ENCODE measurements at regions not wholly inside any gene's neighbourhood (a gene's known extent, or its start where the extent isn't known, plus 50 kb on each side); places are given as distances from the start of the nearest gene placed in this dataset.

DNA sequence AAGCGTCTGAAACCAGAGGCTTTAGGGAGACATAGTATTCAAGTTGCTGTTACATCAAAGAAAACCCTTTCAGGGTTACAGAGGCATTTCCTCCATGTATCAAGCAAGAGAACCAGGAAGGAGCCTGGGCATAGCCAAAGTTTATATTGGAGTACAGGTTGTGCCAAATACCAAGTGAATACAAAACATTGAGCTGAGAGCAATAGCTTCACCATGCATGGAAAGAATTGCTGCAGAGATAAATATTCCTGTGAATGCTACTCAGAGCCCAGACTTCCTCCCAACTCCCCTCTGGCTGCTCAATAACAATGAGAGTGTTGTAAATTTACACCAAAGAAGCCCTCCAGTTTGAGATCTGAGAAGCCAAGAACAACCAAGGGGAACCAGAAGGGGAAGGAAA, 618.9 kb downstream of the DHX35 start:
- DNase-seq (ENCODE audit: low read depth) = no peak

DNA sequence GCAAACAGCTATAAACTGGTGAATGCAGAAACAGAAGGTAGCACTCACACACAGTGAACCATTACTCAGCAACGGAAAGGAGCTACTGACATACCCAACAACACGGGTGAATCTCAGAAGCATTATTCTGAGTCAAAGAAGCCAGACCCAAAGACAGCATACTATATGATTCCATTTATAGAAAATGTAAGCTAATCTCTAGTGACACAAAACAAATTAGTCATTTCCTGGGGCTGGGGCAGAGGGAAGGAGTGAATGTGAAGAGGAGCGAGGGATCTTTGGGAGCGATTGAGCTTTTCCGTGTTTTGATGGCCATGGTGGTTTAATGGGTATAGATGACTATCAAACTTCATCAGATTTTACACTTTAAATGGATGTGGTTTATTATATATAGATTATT, 614.6 kb downstream of the DHX35 start:
- DNase-seq (ENCODE audit: low read depth) = peak; percentile 60

DNA sequence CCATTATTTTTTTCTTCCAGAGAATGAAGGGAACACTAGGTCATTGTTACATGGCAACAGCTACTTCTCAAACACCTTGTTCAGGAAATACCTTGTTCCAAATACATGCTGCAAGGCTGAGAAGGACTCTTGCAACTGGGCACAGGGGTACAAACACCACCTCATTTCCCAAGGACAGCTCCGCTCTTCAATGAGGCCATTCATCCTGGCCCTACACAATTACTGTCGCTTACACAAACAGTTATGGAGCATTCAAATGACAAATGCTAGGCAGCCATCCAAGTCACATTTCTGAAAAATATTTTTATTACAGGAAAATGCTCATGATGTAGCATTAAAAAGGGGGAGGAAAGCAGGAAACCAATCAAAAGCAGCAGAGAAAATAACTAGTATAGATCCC, 611.9 kb downstream of the DHX35 start:
- no peak for DNase-seq (ENCODE audit: low read depth)

DNA sequence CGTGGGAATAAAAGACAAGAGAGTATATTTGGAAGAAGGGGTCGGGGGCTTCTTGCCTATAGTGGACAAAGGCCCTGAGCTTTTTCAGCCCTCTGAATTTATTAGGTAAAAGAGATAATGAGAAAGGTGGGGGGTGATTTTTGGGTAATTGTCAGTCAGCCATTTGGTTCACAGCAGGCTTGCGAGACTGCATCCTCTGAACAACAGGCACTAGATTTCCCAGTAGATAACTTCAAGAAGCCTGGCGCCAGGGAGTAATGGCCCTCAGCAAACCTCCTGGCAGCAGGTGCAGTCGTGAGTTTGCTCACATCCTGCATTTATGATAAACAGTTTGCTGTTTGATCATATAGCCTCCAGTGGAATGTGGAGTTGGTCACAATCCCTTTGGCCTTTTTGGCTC, 609.0 kb downstream of the DHX35 start:
- DNase-seq (ENCODE audit: low read depth) = no peak

DNA sequence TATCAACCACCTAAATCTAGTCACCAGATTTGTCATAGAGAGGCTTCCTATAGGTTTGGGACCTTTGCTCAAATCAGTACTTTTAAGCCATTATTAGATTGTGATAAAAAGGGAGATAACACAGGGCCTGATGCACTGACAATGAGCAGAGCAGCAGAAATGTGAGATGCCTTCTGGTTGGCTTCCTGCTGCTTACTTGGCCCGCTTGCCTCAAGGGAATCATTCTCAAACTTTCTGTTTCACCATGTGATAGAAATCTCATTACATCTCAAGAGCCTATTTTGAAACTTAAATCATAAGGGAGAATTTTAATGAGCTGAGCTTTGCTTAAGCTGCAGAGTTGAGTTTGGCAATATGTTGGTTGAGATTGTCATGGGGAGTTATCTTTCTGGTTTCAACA, 606.0 kb downstream of the DHX35 start:
- no peak for DNase-seq (ENCODE audit: low read depth)

DNA sequence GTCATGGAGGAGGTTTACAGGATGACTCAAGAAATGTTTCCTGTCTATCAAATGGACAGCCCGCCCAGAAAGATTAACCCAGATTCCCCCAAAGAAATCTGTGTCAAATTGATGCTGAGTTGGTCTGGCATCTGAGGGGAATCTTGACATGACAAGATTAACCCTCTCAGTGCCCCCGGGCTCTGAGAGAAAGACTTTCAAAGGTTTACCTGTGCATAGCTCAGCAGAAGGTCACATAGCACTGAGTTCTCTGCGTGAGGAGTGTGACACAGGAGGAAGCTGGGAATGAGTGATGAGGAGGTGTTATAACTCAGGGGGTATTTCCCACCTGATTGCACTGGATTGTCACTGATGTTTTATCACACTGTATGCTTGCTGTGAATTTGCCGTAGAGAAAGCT, 601.2 kb downstream of the DHX35 start:
- no peak for DNase-seq (ENCODE audit: low read depth)

DNA sequence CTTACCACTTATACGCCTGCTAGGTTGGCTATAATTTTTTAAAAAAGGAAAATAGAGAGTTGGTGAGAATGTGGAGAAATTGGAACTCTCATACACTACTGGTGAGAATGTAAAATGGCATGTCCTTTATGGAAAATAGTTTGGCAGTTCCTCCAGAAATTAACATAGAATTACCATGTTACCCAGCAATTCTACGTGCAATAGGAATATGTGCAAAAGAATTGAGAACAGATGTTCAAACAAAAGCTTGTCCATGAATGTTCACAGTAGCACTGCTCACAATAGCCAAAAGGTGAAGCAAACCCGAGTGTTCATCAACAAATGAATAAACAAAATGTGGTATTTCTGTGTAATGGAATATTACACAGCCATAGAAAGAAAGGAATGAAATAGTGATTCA, 592.2 kb downstream of the DHX35 start:
- DNase-seq (ENCODE audit: low read depth) = no peak

DNA sequence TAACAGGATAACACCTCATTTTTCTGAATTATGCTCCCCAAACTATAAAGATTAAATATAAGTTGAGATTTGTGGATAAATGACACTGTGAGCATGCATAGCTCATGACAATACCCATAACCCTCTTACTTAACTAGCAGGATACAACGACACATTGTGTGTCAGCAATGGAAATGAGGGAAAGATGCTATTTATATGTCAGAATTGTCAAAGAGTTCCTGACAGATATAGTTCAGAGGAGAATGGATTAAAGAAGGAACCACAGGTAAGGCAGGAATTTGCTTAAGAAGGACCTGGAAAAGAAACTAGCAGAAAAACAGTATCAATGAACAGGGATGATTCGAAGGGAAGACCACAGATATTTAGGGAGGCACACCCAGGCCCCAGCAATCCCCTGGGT, 591.0 kb downstream of the DHX35 start:
- DNase-seq (ENCODE audit: low read depth) = no peak

DNA sequence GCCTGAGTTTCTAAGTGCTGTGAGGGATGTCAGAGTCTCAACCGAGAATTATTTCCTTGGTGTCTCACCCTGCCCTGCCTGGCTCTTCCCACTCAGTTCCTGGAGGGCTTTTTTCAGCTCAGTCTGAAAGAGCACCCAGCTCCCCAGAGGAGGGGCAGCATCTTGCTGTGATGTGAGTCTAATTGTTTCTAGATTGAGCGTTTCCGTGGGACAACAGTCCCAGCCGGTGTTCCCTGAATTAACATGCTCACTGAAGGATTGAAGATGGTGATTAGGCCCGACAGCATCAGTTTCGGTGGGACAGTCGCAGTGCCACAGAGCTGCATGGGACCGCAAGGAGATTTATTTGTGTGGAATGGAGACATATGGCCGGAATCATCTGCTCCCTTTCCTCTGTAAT, 587.6 kb downstream of the DHX35 start:
- DNase-seq (ENCODE audit: low read depth) = no peak

DNA sequence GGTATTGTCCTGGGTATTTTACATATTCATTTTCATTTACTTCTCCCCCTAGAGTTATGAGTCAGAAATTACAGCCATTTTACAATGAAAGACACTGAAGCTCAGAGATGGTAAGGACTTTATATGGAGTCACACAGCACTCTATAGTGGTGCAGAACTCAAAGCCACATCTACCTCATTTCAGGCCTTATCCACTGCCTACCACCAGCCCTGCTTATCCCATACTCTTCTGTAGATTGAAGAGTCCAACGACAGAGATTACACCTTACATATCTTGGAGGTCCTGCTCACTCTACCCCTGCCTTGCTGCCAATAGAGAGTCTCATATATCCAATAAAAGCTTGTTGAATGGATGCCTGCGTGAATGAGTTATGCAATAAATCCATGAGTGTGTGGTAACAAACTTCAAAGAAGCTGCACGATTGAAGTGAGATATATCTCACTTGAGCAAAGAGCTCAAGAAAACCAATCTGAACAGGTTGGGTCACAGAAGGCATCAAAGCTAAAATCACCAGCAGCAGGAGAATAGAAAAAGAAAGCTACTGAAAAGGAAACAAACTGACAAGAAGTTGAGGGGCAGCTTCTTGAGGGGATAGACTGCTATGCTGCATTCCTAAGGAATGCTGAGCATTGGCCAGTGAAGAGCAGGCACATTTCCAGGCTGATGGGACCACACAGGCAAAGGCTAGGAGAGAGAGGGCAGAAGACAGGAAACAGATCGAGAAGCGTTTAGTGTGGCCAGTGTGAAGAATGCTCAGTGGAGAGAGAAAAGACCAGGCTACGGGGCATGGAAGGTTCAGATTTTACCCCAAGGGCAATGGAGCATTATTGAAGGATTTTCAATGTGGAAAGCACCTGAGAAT, 585.6 kb downstream of the DHX35 start:
- DNase-seq (ENCODE audit: low read depth) = peak; percentile 29

DNA sequence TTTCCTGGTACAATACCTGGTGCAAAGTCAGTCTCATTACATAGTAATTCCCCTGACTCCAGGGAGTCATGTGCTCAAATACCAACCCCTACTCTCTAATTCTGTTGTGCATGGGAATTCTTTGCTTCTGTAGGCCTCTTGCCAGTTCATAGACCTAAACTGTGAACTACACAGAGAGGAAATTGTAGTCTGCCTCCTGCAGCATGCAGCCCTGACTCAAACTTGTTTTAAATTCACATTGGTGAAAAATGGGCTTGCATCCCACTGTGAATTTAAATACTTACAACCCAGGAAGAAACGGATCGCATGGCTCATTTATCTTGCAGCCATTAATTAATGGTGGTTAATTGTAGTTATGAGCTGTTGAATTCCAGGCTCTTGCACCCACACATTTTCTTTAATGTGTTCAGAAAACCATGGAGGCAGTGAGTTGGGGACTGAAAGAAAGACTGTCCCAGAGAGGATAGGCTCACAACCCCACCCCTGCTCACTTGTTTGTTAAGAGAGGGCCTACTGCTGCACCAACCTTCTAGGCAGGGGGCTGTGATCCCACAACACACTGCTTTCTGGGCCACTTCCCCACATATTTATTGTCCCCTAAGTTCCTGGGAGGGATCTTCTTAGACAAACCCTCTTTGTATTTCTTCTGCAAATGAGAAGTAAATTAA, 579.1 kb downstream of the DHX35 start:
- DNase-seq (ENCODE audit: low read depth) = no peak

DNA sequence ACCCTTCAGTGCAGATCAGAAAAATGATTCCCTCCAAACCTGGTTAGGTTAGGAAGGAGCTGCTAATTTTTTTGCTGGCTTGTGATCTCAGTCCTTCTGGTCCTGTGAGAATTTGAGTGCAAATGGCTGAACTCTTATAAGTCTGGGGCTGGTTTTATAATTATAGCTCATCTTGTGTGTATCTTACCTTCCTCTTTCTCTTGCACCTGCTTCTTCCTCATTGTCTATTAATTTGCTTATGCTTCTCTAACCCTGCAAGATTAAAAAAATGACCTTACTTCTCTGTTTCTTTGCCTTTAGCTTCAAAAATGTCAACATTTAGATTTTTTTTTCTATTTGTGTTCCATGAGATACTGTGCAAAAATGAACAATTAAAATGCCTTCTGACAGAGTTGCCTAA, 576.2 kb downstream of the DHX35 start:
- DNase-seq (ENCODE audit: low read depth) = no peak

DNA sequence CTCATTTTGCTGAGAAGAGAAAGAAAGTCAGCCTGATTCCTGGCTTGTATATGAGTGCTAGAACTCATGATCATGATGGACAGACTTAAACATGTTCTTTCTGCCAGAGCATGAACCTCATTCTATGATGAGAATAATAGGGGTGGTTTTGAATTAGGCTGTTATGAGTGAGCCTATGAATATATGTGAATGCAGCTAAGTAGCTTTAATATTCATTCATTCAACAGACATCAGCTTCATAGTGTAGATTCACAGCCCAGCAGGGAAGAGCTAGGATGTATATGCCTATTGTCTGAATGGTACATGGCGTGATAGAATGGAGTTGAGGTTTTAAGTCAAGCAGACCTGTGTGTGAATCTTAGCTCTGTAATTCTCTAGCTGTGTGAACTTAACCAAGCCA, 573.2 kb downstream of the DHX35 start:
- DNase-seq (ENCODE audit: low read depth) = no peak

DNA sequence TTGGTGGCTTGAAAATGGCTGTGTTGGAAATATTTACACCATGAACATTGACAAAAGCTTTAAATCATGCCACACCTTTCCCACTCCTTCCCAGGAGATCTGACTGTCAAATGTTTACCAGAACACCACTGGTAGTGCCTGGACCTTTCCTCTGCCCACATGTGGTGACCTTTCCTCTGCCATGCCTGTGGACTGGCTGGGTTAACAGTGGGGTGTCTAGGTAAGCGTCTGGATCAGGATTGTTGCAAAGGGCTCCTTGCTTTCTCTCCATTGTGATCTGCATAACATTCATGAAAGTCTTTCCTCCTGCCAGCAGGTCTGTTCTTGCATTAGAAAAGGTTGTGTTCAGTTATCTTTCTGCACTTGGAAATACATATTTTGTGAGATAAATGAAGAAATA, 572.7 kb downstream of the DHX35 start:
- no peak for DNase-seq (ENCODE audit: low read depth)

DNA sequence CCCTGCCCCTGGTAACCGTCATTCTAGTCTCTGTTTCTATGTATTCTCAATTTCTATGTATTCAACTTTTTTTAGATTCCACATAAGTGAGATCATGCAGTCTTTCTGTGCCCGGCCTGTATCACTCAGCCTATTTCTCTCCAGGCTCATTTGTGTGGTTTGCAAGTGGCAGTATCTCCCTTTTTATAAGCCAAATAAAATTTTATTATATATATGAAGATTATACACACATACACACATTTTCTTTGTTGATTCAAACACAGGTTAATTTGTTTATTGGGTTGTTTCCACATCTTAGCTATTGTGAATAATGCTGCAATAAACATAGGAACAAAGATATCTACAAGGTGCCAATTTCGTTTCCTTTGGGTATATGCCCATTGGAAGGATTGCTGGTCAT, 571.7 kb downstream of the DHX35 start:
- DNase-seq (ENCODE audit: low read depth) = no peak

DNA sequence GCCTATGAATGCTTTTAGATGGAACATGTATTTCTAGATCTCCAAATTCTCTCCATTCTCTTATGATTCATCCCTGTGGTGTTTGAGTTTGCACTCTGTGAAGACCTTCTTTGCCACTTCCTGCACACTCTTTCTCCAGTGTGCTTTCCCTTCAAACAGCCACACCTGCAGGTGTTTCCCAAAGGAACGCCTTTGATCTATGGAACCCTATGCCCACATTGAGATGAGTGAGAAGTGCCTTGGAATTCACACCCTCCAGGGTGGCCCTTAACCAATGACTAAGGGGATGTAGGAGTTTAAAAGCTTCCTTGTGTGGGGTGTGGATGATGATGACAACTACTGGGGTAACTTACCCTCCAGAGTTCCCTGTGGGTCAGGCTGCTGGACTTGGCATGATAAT, 570.1 kb downstream of the DHX35 start:
- DNase-seq (ENCODE audit: low read depth) = peak; percentile 38

DNA sequence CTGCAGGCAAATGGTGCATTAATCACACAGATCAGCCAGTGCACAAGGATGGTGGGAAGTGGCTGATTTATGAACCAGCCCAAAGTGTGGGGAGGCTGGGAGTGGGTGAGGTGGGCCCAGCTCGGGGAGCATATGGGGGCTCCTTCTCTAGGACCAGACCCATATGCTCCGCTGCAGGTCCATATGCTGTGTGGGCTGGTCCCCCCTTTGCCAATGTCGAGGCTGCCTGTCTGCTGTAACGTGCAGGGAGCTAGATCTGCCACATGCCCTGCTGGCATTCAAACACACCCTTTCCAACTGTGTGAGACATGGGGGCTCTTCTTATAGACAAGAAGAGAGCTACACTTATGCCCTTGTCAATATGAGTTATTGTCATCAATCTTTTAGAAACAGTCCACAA, 566.3 kb downstream of the DHX35 start:
- DNase-seq (ENCODE audit: low read depth) = no peak

DNA sequence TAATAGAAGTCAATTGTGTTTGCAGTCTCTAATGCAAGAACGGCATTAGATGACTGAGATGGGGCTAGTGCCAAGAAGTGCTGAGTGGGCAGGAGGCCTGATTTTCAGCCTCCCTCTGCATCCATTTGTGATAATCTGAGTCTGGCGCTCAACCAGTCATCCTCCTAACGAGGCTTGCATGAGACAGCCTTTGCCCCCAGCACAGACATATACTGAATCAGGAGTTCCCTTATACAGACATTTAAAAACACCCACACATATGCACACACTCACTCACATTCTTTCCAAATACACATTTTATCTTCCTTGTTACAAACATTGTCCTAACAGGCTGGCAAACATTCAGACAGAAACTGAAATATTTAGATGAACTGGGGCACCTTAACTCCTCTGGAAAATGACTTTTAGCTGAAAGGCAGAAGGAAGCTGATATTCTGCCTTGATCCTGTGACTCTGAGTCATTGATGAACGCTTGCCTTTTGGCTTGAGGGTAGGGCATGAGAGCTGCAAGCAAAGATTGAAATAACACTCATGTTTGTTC, 562.3 kb downstream of the DHX35 start:
- DNase-seq (ENCODE audit: low read depth) = peak; percentile 68

DNA sequence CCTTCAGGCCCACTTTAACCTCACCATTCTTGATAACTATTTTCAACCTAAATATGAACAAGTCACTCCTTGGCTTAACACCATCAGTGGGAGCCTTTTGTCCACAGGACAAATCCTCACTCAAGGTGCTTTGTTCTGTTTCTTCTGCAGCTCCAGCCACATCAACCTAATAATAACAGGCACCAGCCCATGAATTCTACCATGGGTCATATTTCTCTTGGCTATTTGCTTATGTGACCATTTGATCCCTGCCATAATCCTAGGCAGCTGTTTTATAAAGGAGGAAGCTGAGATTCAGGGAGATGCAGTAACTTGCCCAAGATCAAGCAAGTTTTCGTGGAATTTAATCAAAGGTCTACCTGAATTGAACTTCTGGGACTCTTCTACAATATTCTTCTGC, 561.3 kb downstream of the DHX35 start:
- DNase-seq (ENCODE audit: low read depth) = no peak

DNA sequence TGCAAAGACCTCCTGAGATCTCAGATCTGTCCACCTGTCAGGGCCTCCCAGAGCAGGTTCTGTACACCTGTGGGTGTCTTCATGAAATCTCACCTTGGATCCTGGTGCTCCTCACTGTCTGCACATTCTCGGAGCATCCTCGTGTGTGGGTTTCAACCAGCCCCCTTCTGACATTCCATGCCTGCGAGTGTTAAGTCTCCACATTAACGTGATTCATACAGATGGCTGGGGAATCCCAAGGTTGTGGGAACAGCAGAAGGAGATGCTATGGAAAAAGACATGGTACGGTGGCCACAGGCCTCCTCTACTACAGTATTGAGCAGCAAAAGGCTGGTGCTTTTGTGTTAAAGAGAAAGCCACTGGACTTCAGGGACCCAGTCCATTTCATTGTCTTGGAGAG, 556.5 kb downstream of the DHX35 start:
- peak; percentile 36 for DNase-seq (ENCODE audit: low read depth)

DNA sequence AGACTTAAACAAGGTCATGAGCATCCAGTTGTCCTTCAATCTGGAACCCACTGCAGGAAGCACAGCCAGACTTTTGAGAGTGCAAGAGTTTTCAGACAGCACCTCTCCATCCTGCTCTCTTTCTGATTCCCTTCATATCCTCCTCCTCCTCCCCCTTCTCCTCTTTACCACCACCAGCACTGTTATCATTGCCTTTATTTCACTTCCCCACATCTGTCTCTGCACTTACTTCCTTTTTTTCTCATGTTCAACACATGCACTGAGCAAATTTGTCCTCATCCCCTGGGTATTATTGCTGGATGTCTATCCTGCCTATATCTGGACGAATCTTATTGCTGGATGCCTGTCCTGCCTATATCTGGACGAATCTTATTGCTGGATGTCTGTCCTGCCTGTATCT, 554.8 kb downstream of the DHX35 start:
- DNase-seq (ENCODE audit: low read depth) = no peak

DNA sequence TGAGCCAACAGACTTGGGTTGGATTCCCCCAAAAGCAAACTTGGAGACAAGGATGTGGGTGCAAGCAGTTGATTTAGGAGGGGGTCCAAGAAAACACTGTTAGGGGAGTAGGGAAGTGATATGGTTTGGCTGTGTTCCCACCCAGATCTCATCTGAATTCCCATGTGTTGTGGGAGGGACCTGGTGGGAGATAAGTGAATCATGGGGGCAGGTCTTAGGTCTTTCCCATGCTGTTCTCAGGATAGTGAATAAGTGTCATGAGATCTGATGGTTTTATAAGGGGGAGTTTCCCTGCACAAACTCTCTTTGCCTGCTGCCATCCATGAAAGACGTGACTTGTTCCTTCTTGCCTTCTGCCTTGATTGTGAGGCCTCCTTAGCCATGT, 542.6 kb downstream of the DHX35 start:
- no peak for DNase-seq (ENCODE audit: low read depth)
